K562 (cell line): ENCODE measurements at regions not wholly inside any gene's neighbourhood (a gene's known extent, or its start where the extent isn't known, plus 50 kb on each side); places are given as distances from the start of the nearest gene placed in this dataset.
A peak's percentile ranks its signal among the peaks of the same experiment; 100 is the strongest.

Experiments
- ARID3B ChIP-seq: fragments of 250-450 bp; sonication (Bioruptor Pico); IDR thresholded peaks from 2 replicates; pipeline ENCODE4 v1.4.0; 2020; ENCODE audit warnings: borderline replicate concordance
- CEBPB ChIP-seq: fragments of 450-650 bp; IDR thresholded peaks from 2 replicates; pipeline ENCODE4 v1.6.1; 2016; ENCODE audit warnings: missing genetic modification characterization, missing compliant biosample characterization
- CSDE1 ChIP-seq, 2 experiments: fragments of 450-650 bp; IDR thresholded peaks; 2 replicates each; pipeline ENCODE4 v1.6.1; 2016; ENCODE audit warnings: mild to moderate bottlenecking in 1 of 2
- HDAC8 ChIP-seq: fragments of 450-650 bp; IDR thresholded peaks from 2 replicates; pipeline ENCODE4 v1.6.1; 2016; ENCODE audit warnings: mild to moderate bottlenecking, missing genetic modification characterization, moderate library complexity, missing compliant biosample characterization
- HNRNPUL1 ChIP-seq: fragments of 200-400 bp; formaldehyde crosslinking; IDR thresholded peaks from 2 replicates; pipeline ENCODE4 v1.6.1; 2017; ENCODE audit warnings: low read length
- MAZ ChIP-seq, 2 experiments: fragments of 450-650 bp in 1 of 2; sonication (generic) in 1 of 2; formaldehyde crosslinking; IDR thresholded peaks in 1 of 2; conservative IDR thresholded peaks in 1 of 2; 2 replicates each; pipeline versions ENCODE4 v1.4.0 to v1.5.0; 2020; ENCODE audit warnings: mild to moderate bottlenecking in 1 of 2, missing genetic modification reagents in 1 of 2
- MYBL2 ChIP-seq, 2 experiments: fragments of 450-650 bp in 1 of 2; sonication (generic) in 1 of 2; formaldehyde crosslinking in 1 of 2; IDR thresholded peaks; 2 replicates each; pipeline versions ENCODE4 v1.6.1 to v1.8.1; 2017 to 2022; ENCODE audit warnings: borderline replicate concordance in 1 of 2, inconsistent platforms in 1 of 2, low read depth in 1 of 2, mild to moderate bottlenecking in 1 of 2, missing genetic modification reagents in 1 of 2, moderate library complexity in 1 of 2
- NBN ChIP-seq: fragments of 450-650 bp; IDR thresholded peaks from 2 replicates; pipeline ENCODE4 v1.6.1; 2016; ENCODE audit warnings: low read depth, mild to moderate bottlenecking
- NR4A1 ChIP-seq, 2 experiments: fragments of 250-450 bp in 1 of 2; fragments of 450-650 bp in 1 of 2; sonication (Bioruptor Pico) in 1 of 2; IDR thresholded peaks; 2 replicates each; pipeline versions ENCODE4 v1.4.0 to v1.6.1; 2016 to 2020; ENCODE audit warnings: mild to moderate bottlenecking in 2 of 2, missing compliant biosample characterization in 1 of 2, missing genetic modification characterization in 1 of 2, moderate library complexity in 1 of 2
- PCBP2 ChIP-seq: fragments of 200-400 bp; formaldehyde crosslinking; IDR thresholded peaks from 2 replicates; pipeline ENCODE4 v1.6.1; 2018; ENCODE audit warnings: low read length, low read depth, mild to moderate bottlenecking, moderate library complexity; ENCODE audit not compliant: poor library complexity, severe bottlenecking
- RFX1 ChIP-seq: fragments of 450-650 bp; IDR thresholded peaks from 2 replicates; pipeline ENCODE4 v1.6.1; 2016; ENCODE audit warnings: mild to moderate bottlenecking, moderate library complexity
- SMARCA4 ChIP-seq: fragments of 450-650 bp; IDR thresholded peaks from 2 replicates; pipeline ENCODE4 v1.6.1; 2016
- TGIF2 ChIP-seq: sonication (generic); formaldehyde crosslinking; IDR thresholded peaks from 2 replicates; pipeline ENCODE4 v1.8.1; 2022; ENCODE audit warnings: mild to moderate bottlenecking, missing genetic modification reagents, moderate library complexity
- TRIM25 ChIP-seq: fragments of 450-650 bp; IDR thresholded peaks from 2 replicates; pipeline ENCODE4 v1.7.0; 2016; ENCODE audit warnings: borderline replicate concordance
- ZC3H11A ChIP-seq: IDR thresholded peaks from 2 replicates; pipeline ENCODE4 v1.6.1; 2012; ENCODE audit warnings: low read depth, low read length, improper control_type of control experiment
- ZNF12 ChIP-seq: sonication (generic); formaldehyde crosslinking; IDR thresholded peaks from 2 replicates; pipeline ENCODE4 v1.4.0; 2020; ENCODE audit warnings: mild to moderate bottlenecking, missing genetic modification reagents
- ZNF3 ChIP-seq: fragments of 250-450 bp; sonication (Bioruptor Pico); IDR thresholded peaks from 2 replicates; pipeline ENCODE4 v1.5.0; 2021; ENCODE audit warnings: mild to moderate bottlenecking, moderate library complexity
- TF ChIP-seq, protein P1 (sequence below): IDR thresholded peaks from 3 replicates; pipeline ENCODE4 v1.6.1; 2011; ENCODE audit warnings: borderline replicate concordance, mild to moderate bottlenecking, moderate library complexity; ENCODE audit not compliant: insufficient read length; ENCODE audit errors: extremely low read depth
- TF ChIP-seq, protein P2 (sequence below), 2 experiments: fragments of 150-350 bp in 1 of 2; IDR thresholded peaks; 2 replicates each; pipeline ENCODE4 v1.6.1; 2012 to 2016; ENCODE audit warnings: low read depth in 2 of 2, low read length in 2 of 2, mild to moderate bottlenecking in 1 of 2, moderate library complexity in 1 of 2

- TF ChIP-seq RFX1 (no peak), TRIM25 (no peak), NBN (no peak), TGIF2 (CRISPR knock-in tag) (no peak), PCBP2 (no peak), CEBPB (tag) (no peak), SMARCA4 (peak; percentile 17; the same call in 1 of the 2 replicates), CSDE1 (IDR thresholded peaks at IDR 0.05) (no peak), NR4A1 (CRISPR knock-in tag; IDR thresholded peaks at IDR 0.05) (no peak), NR4A1 (tag; IDR thresholded peaks at IDR 0.05) (no peak), ZC3H11A (no peak), HDAC8 (tag) (no peak), MYBL2 (IDR thresholded peaks at IDR 0.05; ENCODE audit: low read depth) (no peak), MYBL2 (CRISPR knock-in tag; IDR thresholded peaks at IDR 0.05; ENCODE audit: borderline replicate concordance) (no peak), MAZ (CRISPR knock-in tag; conservative IDR thresholded peaks at IDR 0.05 in 1 of 2, IDR thresholded peaks at IDR 0.05 in 1 of 2) (no peak), ZNF3 (CRISPR knock-in tag) (no peak), HNRNPUL1 (no peak), ZNF12 (CRISPR knock-in tag) (no peak), ARID3B (no peak)
- TF ChIP-seq, protein P1, sequence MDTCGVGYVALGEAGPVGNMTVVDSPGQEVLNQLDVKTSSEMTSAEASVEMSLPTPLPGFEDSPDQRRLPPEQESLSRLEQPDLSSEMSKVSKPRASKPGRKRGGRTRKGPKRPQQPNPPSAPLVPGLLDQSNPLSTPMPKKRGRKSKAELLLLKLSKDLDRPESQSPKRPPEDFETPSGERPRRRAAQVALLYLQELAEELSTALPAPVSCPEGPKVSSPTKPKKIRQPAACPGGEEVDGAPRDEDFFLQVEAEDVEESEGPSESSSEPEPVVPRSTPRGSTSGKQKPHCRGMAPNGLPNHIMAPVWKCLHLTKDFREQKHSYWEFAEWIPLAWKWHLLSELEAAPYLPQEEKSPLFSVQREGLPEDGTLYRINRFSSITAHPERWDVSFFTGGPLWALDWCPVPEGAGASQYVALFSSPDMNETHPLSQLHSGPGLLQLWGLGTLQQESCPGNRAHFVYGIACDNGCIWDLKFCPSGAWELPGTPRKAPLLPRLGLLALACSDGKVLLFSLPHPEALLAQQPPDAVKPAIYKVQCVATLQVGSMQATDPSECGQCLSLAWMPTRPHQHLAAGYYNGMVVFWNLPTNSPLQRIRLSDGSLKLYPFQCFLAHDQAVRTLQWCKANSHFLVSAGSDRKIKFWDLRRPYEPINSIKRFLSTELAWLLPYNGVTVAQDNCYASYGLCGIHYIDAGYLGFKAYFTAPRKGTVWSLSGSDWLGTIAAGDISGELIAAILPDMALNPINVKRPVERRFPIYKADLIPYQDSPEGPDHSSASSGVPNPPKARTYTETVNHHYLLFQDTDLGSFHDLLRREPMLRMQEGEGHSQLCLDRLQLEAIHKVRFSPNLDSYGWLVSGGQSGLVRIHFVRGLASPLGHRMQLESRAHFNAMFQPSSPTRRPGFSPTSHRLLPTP = no peak
- TF ChIP-seq, protein P2, sequence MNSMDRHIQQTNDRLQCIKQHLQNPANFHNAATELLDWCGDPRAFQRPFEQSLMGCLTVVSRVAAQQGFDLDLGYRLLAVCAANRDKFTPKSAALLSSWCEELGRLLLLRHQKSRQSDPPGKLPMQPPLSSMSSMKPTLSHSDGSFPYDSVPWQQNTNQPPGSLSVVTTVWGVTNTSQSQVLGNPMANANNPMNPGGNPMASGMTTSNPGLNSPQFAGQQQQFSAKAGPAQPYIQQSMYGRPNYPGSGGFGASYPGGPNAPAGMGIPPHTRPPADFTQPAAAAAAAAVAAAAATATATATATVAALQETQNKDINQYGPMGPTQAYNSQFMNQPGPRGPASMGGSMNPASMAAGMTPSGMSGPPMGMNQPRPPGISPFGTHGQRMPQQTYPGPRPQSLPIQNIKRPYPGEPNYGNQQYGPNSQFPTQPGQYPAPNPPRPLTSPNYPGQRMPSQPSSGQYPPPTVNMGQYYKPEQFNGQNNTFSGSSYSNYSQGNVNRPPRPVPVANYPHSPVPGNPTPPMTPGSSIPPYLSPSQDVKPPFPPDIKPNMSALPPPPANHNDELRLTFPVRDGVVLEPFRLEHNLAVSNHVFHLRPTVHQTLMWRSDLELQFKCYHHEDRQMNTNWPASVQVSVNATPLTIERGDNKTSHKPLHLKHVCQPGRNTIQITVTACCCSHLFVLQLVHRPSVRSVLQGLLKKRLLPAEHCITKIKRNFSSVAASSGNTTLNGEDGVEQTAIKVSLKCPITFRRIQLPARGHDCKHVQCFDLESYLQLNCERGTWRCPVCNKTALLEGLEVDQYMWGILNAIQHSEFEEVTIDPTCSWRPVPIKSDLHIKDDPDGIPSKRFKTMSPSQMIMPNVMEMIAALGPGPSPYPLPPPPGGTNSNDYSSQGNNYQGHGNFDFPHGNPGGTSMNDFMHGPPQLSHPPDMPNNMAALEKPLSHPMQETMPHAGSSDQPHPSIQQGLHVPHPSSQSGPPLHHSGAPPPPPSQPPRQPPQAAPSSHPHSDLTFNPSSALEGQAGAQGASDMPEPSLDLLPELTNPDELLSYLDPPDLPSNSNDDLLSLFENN (IDR thresholded peaks at IDR 0.05; ENCODE audit: low read depth in 2 of 2, low read length in 2 of 2) = no peak
These were observed 96.0 kb upstream of the PRDM1 start (continued) for GRCh38 chr6:105990151-105990550.
